AG20443 (cell line): ENCODE measurements at regions not wholly inside any gene's neighbourhood (a gene's known extent, or its start where the extent isn't known, plus 50 kb on each side); places are given as distances from the start of the nearest gene placed in this dataset.

Experiments used
- DNase-seq: peaks from one replicate; pipeline ENCODE4 v3.0.0; 2012; ENCODE audit warnings: low spot score, mixed read lengths

DNA sequence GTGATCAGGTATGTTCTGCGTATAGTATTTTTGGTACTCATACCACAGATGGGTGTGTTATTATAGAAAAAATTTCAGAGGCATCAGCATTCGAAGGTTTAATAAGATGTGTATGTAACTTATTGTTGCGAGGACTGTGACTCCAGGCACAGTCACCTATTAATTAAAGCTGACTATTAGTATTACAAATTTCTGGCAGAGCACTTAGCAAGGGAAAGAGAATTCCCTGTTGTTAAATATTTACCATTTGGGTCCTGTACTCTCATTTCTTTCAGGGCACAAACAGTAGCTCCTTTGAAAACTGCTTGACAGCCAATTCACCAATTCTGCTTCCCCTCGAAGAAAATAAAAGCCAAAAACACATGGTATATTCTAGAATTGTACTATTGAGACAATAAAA, 653.8 kb downstream of the ELAVL2 start:
- DNase-seq: no peak

DNA sequence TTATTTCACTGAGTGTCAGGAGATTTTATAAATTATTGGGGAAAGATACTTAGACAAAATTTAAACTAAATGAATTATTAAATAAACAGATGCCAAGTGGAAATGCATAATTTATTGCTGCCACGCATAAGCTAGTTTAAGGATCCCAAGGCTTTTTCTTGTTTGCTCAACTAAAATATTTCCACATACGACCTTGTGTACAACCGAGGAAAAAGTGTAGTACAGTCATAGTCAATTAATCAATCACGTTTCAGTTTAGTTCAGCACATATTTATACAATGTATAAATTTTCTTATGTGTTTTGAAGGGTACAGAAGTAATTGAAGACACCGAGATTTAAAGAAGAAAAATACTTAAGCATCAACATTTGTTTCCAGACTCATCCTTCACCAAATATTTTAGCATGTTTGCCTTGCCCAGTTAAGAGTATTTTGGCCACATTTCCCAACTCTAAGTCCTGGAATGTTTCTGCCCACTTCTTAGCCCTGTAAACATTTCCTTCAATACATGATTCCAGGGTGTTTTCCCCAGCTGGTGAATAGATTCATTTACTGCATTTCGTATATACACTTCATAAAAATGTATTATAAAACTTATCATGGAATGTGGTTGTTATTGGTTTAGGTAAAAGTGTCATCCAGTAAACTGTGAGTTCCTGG, 652.9 kb downstream of the ELAVL2 start:
- no peak for DNase-seq

DNA sequence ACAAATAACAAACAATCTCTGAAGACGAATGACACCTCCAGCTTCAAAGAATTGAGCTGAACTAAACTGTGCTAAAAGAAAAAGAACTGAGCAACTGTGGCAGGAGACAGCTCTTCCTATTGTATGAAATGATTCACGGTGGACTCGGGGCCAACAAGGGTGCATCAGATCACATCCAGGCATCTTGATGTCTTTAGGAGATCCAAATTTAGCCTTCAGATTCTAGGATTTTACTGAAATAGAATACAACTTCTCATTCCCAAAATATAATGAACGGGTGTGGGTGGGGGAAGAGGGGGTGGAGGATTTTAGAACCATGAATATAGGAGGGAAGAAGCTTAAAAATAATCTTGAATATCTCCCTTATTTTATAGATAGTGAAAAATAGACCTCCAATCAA, 631.8 kb downstream of the ELAVL2 start:
- DNase-seq: no peak

DNA sequence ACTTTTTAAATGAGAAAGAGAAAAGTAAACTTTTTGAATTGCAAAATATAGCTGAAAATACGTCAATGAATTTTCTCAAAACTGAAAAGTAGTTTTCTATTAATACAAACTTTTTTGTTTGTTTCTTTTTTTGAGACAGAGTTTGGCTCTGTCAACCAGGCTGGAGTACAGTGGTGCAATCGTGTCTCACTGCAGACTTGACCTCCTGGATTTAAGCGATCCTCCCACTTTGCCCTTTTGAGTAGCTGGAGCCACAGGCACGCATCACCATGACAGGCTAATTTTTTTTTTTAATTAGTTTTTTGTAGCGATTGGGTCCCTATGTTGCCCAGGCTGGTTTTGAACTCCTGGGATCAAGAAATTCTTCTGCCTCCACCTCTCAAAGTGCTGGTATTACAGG, 610.4 kb downstream of the ELAVL2 start:
- DNase-seq: no peak

DNA sequence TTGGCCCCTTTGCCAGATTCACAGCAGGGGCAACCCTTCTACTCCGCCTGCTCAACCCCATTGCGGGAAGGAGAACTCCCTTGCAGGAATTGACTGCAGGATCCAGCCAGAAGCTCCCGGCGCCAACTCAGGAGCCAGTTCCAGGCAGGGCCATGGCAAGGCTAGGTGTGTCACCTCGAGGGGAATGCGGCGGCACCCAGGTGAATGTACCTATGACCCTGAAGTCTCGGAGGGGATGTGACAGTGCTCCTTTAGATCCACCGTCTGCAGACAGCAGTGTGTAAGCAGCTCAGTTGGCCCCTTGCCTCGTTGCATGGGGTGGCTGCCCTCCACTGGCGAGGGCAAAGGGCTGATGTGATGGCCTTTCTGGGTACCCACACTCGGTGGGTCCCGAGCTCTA, 606.6 kb downstream of the ELAVL2 start:
- no peak for DNase-seq

DNA sequence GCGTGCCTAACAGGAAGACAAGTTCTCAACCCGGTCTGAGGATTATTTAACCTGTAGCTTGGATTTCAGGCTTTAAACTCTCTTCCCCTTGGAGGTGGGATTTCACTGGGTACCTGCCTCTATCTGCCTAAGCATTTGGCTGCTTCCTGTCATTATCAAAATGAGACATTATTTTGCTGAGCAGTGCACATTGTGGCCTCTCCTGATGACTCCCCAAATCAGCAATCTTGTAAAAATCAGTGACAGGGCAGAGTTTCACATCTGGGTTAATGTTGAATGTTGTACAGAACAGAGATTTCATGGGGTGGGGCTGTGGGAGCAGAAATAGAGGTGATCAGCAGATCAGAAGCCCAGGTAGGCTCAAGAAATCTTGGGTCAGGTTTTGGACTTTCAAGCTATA, 605.9 kb downstream of the ELAVL2 start:
- no peak for DNase-seq

DNA sequence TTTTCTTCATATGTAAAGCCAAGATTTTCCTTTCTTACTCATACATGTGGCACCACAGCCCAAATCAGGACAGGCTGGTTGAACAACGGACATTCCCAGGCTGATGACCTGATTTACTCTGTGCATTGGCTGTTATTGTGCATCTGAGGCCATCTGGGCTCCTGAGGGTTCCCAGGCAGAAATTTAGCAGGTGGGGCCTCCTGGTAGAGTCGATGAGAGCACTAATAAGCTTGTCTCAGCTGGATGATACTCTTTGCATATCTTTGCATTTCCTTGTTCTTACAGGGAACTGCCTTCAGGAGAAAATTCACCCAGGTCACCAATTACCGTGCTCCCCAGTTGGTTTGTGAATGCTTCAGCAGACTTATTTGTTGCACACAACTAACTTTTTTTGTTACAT, 605.1 kb downstream of the ELAVL2 start:
- no peak for DNase-seq

DNA sequence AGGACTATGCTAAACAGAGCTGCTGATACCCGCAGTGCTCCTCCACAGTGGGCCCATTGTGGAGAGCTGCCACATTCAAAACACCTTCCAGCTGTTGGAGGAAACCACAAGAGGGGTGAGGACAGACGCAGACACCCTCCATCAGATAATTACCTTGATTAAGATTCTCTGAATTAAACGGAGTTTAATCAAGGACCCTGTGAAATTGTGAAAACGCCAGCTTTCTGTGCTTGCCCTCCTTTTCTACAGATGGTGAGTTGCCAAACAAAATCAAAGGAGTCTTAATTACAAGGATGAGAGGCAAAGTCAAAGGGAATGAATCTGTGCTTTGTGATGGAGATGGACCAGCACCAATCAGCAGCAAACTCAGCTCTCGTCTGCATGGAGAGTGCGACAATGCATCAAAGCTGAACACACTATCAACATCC, 596.1 kb downstream of the ELAVL2 start:
- no peak for DNase-seq

DNA sequence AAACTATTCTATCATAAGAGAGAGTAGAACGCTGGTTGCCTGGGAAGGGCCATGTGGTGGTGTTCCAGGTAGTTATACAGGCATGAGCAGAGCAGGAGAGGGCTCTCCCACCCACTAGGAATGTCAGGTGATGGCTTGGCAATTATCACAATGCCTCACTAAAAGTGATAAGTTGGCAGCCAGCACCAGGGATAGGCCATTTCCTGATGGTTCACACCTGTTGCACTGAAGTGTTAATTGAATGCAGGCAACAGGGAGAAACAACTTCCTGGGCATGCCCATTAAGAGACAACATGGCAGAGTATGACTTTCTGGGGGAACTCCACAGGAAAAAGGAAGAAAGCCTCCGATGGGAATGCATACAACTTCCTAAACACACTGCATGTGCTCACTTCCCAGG, 593.2 kb downstream of the ELAVL2 start:
- no peak for DNase-seq

DNA sequence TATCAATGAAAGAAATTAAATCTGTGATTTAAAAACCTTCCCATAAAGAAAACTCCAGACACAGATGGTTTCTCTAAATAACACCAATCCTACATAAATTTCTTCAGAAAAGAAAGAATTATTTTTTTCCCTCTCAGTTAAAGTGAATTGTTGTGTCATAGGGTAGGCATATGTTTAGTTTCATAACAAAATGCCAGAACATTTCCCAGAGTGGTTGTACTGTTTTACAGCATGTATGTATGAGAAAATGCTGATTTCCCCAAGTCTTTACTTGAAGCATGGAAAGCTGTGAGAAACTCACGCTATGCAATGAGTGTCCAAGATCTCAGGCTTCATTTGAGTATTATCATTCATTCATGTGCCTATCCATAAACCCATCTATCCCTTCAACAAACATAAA, 582.5 kb downstream of the ELAVL2 start:
- DNase-seq: no peak

DNA sequence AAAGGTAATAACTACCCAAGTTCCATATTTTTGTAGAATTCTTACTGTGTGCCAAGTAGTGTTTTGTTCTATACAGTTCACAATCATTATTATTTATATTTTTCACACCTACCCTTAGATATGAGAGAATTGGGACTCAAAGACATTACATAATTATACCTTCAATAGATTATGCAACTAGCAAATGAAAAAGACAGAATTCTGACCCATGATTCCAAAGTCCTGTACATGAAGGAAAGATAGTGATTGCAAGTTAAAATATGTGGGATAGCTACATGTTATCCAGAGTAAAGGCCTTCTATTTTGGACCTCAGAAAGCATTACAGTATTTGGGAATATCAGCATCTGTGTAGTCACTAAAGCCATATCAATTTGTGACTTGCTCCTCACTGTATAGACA, 581.0 kb downstream of the ELAVL2 start:
- DNase-seq: no peak

DNA sequence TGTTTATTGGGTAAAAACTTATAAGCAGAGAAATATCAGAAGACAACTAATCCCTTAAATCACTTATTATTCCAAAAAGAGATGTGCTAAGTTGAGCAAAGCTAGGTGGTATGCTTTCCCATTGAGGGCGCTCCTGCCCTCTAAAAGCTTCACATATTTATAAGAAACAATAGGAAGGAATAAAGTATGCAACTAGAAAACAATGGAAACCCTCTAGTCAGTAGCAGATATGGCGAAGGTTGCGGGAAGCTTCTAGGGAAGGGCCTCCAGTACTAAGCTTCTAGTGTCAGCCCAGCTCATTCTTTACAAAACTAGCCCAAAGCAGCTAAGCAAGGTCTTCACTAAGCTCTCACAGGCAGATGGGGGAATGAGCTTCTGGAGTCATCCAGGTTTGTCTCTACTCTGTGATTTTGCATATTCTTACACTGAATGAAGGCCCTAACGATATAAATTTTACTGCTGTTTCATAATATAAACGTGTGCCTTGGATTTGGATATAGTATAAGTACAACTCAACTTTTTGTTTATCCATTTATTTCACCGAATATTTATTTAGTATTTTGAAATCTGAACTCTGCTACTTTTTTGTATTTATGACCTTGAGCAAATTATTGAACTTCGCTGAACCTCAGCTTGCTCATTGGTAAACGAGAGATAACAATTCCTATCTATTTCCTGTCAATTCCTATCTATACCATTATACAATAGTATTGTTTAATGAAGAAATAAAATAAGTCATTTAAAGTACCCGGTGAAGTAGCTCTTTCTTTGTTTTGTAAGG, 571.4 kb downstream of the ELAVL2 start:
- DNase-seq: no peak

DNA sequence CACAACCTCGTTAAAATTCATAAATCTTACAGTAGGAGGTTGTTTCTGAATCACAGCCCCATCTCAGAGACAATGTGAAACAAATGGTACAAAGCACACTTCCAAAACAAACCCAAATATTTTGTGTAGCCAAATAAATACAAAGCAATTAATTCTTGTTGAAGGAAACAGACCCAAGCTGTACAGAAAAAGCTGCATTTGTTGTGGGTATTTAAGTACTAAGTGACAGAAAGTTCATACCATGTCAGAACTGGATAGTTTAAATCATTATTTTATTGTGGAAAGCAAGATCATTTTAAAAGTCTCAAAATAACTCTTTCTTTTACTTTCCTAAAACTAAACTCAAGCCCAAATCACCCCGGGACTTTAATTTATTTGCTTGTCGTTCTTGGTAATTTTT, 570.7 kb downstream of the ELAVL2 start:
- DNase-seq: no peak

DNA sequence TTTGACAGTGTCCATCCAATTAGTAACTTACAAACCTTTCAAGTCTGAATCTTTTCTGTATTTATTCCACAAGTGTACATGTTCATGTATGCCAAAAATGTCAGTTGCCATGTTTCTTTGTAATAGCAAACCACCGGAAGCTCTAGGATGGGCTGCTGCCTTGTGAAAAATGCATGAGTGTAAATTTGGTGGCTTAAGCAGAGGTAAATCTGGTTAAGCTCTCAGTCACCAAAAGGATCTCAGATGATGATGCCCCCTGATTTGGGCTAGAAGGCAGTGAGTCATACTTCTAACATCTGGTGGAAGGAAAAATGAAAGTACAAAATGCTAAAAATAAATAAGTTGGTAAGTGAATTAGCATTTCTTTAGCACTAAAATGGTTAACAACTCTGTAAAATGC, 567.5 kb downstream of the ELAVL2 start:
- no peak for DNase-seq

DNA sequence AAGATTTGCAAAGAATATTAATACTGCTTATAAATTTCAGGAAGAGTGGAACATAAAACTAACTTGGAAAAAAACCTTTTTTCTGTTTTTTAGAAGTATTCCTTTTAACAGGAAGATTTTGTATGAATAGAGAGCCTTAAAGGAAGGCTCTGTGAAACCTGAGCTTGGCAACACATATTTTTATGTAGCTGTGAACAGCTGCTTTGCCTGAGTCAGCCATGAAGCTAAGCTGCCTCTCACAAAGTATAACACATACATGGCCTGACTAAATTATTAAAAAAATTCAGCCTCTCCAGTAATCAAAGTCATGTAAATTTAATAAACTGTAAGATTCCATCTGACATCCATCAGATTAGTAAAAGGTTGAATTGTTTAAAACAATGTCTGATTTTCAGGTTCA, 547.5 kb downstream of the ELAVL2 start:
- no peak for DNase-seq

DNA sequence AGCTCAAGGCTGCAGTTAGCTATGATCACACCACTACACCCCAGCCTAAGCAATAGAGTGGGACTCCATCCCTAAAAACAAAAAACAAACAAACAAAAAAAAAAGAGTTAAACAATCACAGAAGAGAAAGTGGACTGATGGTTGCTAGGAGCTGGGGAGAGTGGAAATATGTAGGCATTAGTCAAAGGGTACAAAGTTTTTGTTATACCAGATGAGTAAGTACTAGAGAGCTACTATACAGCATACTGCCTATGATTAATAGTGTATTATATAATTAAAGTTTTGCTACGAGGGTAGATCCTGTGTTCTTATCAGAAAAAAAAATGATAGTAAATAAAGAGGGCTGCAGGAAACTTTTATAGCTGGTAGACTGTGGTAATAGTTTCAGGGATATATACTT, 538.6 kb downstream of the ELAVL2 start:
- DNase-seq: no peak

DNA sequence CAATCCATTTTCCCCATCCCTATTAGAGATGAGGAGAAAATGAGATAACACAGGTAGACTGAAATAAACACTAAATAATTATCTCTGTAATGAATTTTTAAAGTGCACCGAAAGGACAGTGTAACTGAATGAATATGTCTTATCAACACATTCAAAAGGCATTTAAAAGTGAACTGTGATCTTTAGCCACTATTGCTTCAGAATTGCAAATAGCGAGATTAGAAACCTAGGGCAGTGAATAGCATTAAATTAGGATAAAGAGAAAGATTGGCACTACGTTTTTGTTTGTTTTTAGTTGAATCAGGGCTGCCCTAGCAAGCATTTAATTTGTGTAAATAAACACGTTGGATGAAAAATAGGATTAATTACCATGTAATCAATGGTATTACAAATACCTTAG, 537.5 kb downstream of the ELAVL2 start:
- no peak for DNase-seq

DNA sequence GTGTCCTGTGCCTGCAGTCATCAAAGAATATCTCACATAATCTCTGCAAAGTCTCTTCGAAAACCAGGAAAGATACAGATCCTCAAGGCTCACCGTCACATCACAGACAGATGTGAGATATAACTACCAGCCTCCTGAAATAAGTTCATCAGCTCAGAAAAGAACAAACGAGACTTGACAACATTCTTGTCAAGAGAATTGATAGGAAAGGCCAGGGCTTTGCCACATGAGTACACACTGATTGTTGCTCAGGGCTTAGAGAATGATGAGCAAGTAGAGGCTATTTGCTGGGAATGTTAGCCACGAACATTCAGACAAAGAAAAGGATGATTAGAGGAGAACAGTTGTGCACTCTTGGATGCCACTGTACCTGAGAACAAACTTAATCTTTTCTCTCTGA, 535.1 kb downstream of the ELAVL2 start:
- no peak for DNase-seq

DNA sequence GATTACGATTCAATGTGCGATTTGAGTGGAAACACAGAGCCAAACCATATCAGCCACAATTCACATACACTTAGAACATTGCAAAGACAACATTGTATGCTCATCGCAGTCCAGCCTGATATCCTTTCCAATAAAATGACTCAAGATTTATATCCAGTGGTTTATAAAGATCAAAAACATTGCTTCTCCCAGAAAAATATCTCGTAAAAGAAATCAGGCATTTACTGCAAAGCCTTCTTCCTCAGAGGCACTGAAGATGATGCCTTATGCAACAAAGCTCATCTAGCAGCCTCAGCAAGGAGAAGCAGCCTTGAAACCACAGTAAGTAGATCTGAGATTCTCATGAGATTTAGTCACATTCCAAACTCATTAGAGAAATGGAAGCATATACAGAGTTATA, 523.8 kb downstream of the ELAVL2 start:
- DNase-seq: no peak

DNA sequence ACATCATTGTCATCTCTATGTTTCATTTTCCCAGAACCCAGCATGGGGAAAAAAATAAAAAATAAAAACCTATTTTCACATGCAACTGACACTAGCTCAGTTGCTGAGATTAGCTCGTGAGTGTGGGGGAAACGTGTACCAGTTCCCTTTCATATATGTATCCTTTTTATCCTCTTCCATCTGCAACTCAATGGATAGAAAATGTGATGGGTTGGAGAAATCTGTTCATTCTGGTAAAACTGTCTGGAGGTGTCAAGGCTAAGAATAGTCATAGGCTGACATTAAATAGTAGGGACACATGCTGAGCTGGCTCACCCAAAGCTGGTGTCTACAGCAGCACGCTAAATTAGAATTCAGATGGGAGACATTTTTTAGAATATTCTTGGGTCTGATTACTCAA, 519.3 kb downstream of the ELAVL2 start:
- no peak for DNase-seq

DNA sequence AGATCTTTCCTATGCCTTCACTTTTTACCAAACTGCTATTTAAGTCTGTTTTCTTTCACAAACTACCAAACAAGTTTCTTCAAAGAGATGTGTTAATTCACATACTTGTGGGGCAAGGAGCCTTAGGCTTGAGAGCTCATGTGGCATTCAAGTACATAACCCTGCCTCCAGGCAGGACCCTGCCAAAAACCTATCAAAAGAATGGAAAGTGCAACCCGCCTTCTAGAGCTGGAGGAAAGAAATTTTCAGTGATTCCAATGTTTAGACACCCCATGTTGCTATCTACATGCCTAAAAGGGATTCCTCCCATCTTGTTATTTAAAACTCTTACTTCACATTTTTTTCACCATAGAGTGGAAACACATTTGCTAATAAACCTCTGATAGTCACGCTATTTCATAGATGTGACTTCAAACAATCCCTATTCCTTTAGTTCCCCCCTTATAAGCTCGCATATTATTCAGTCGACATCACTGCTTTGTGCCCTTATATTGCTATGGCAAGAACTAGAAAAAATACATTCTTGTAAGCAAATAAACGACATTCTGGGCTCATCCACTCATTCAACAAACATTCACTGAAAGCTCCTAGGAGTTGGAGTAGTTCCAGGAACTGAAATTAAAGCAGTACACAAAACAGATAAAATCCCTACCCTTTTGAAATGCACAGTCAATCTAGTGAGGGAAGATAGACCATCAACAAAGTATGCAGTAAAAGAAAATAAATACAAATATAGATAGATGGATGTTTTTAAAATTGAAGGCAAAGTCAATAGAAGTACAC, 518.1 kb downstream of the ELAVL2 start:
- DNase-seq: no peak

DNA sequence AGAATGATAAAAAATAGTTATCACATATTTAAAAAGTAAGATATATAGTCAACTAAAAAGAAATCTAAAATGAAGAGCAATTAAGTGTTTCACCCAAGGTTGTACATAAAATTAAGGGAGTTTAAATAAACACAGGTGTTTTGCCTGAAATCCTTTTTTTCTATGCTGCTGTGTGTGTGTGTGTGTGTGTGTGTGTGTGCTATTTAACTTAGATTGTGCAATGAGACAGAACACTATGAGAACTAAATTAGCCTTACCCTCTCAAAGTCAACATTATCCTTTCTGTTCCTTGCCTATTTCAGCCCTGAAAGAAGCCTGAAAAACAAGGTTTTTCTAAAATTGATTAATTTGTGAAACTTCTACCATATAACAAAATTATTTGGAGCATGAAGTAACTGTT, 516.2 kb downstream of the ELAVL2 start:
- DNase-seq: no peak

DNA sequence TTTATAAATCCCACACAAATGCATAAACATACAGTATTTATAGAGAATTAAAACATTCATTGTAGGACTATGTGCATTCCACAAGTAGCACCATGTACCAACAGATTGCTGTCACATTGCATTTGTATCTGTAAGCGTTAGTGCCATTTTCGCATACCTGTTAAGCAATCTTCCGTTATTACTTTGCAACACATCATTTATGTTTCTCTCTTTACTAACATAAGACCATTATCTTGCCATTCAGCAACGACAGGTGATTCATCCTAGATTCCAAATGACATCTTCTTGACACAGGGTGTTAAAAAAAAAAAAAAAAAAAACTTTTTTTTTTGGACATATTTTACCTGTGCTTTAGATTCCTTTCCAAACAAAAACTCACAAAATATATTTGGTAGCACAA, 511.8 kb downstream of the ELAVL2 start:
- no peak for DNase-seq
